ENCODE measurements at regions not wholly inside any gene's neighbourhood (a gene's known extent, or its start where the extent isn't known, plus 50 kb on each side); places are given as distances from the start of the nearest gene placed in this dataset.
"Not testable (repeated sequence)": the region's sequence is repeated elsewhere in the genome, so short reads cannot be mapped to it uniquely, and the experiment has no call there.

DNA sequence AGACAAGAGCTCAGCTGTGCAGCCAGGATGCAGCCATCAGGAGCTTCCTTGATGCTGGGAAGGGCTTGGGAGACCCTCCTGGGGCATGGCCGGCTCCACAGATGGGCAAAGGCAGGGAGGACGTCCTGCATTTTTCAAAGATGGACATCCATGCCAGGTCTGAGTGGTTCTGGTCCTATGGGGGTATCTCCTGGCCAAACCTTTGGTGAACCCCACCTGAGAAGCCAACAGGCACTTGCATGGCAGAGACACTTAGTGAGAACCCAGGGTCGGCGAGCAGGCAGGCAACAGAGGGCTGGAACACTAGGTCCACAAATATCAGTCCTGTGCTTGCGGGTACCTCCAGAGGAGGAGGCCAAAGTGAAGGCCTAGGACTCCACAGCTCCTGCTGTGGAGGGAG is 70.0 kb downstream of the KCTD15 start:
- DNase-seq (ENCODE audit: low read depth in 4 of 4, low spot score in 2 of 4), result no peak

DNA sequence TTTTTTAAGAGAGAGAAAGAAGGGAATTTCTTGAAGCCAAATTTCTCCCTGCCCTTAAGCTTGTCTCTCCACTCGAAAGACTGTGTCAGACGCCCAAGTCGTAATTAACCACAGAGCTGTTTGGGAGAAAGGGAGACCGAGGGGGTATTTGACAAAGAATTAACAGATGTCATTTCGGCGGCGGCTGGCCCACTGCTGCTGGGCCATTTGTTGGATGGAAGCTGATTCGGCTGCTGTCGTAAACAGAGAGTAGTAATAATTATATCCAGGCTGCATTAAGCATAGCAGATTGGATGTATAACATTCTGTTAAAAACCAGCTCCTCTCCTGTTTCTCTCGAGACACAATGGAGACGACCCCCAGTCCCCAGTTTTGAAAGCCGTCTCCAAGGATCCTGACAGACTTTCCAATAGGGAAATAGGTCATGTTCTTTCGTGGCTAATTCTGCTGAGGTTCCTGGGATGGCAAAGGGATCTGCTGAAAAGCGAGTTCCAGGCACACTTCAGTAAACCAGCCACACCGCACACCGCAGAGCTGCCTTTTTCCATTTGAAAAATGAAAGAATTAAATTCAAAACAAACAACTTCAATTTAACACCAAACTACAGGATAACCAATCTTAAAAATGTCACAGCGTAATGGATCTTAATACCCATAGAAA is 71.5 kb downstream of the KCTD15 start:
- no peak for DNase-seq (ENCODE audit: low read depth in 4 of 4, low spot score in 2 of 4)

DNA sequence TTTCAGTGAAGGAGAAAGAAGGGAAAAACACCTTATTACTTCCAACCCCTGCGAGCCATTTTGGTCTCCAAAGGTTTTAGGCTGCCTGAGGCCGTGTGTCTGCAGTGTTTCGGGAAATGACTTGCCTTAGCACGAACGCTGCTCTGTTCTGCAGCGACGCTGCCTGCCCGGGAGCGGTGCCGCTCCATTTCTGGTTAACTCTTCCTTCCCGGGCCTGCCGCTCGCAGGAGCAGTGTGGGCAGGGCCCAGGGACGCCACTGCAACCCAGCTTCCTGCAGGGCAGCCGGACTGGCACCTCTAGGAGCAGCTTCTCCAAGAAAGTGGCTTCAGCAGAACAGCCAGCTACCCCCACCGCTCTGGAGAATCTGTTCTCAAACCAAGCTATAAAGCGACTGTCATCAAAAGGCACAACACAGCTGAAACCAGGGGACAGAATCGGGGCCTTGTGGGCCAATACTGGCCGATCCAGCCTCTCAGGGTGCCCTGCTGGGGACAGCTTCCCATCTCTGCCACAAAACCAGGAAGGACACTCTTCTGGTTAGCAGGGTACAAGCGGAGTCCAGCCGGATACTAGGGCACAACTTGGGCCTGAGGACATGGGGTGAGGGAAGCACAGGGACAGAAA is 72.2 kb downstream of the KCTD15 start:
- DNase-seq (ENCODE audit: low read depth in 4 of 4, low spot score in 2 of 4), result no peak

DNA sequence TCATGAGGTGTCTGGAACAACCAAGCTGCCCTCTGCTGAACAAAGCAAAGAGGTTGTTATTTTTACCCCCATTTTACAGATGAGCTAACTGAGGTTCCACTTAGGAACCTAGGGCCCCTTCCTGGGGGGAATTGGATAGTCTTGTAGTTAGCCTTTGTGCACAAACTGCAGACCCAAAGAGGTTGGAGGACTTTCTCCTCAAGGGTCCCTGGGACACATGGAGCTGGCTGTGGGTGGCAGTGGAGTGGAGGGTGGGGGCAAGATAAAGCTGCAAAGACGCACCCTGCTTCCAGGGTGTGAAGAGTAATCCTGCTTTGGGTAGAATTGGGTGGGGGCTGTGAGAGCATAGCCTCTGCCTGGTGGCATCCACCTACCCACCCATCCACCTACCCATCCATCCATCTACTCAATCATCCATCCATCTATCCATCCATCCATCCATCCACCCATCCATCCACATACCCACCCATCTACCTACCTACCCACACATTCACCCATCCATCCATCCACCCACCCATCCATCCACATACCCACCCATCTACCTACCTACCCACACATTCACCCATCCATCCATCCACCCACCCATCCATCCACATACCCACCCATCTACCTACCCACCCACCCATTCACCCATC is 73.7 kb downstream of the KCTD15 start:
- DNase-seq (ENCODE audit: low read depth in 4 of 4, low spot score in 2 of 4), result not testable (repeated sequence)

DNA sequence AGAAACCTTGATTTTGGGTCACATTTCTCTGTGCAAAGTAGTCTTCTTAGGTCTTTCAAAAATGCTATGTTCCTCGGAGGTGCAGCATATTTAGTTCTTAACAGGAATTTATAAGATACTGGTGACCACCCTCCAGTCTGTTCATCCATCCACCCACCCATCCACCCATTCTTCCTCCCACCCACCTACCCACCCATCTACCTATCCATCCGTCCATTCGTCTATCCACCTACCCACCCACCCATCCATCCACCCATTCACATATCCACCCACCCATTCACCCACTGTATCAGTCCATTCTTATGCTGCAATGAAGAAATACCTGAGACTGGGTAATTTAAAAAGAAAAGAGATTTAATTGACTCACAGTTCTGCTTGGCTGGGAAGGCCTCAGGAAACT is 74.9 kb downstream of the KCTD15 start:
- DNase-seq (ENCODE audit: low read depth in 4 of 4, low spot score in 2 of 4), result no peak

DNA sequence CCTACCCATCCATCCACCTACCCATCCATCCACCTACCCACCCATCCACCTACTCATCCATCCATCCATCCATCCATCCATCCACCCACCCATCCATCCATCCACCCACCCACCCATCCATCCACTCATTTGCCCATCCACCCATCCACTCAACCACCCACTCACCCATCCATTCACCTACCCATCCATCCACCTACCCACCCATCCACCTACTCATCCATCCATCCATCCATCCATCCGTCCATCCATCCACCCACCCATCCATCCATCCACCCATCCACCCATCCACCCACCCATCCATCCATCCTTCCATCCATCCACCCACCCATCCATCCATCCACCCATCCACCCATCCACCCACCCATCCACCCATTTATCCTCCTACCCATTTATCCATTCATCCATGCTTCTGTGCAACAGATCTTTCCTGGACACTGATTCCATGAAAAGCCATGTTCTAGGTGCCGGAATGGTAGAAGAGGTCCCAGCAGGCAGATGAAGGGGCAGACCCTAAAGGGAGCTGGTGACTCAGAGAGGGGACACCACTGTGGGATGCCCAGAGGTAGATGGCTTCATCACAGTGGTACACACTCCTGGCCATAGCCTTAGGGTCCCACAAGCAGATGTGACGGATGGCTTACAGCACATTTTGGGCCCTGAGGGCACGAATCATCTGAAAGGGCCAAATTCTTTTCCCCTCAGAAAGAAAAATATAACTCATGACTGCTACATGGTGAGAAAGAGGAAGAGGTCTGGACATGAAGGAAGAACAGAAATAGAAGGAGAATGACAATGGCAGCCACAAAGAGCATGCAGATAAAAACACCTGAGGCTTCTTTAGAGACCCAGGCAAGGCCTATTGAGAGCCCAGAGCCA is 76.0 kb downstream of the KCTD15 start:
- DNase-seq (ENCODE audit: low read depth in 4 of 4, low spot score in 2 of 4), result no peak

DNA sequence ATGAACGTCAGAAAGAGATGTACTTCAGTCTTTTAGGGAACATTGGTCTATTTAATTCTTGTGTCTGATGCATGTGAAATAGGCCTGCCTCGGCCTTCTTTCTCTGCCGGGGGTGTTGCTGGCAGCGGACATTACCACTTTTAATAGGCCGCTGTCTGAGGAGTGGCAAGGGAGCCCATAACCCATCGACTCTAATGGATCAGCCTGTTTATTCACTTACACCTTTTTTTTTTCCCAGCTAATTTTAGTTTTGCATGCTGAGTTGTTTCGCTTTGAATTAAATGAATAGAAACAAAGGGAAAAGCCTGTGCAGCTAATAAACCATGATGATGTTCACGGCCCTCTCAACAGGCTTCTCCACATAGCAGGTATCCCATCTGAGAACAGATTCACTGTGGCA is 78.4 kb downstream of the KCTD15 start:
- DNase-seq (ENCODE audit: low read depth in 4 of 4, low spot score in 2 of 4), result no peak

DNA sequence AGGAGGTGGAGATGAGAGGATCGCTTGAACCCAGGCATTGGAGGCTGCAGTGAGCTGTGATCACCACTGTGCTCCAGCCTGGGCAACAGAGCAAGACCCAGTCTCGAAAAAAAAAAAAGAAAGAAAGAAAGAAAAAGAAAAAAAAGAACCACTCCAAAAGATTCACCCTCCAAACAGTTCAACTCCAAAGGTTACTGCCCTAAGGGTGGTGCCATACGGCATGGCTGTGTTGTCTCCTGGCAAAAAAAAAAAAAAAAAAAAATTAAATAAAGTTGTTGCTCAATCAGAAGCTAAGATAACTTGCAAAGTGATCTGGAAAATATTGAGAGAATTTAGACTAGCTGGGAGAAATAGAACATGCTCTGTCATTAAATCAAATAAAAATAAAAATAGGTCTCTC is 79.5 kb downstream of the KCTD15 start:
- DNase-seq (ENCODE audit: low read depth in 4 of 4, low spot score in 2 of 4), result no peak

DNA sequence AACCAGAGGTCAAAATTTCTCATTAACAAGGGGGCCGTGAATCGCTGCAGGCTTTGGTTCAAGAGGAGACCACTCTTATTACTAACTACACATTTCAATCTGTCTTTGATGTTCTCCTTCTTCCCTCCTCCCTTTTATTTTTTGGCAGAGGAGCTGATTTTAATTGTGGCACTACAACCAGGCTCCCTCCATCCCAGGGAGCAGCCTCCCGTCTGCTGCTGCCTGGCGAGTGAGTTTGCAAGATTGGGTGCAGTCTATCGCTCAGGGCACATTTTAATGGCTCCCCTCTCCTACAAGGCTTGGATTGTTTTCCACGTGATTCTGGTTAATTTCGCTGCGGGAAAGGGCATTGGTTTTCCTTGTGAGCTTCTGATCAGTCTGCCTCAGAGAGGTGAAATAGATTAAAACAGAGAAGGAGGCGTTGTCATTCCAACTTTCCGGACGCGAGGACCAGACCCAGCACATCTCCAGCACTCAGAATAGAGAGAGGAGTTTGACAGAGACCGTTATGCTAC is 81.4 kb downstream of the KCTD15 start:
- DNase-seq (ENCODE audit: low read depth in 4 of 4, low spot score in 2 of 4), result no peak

DNA sequence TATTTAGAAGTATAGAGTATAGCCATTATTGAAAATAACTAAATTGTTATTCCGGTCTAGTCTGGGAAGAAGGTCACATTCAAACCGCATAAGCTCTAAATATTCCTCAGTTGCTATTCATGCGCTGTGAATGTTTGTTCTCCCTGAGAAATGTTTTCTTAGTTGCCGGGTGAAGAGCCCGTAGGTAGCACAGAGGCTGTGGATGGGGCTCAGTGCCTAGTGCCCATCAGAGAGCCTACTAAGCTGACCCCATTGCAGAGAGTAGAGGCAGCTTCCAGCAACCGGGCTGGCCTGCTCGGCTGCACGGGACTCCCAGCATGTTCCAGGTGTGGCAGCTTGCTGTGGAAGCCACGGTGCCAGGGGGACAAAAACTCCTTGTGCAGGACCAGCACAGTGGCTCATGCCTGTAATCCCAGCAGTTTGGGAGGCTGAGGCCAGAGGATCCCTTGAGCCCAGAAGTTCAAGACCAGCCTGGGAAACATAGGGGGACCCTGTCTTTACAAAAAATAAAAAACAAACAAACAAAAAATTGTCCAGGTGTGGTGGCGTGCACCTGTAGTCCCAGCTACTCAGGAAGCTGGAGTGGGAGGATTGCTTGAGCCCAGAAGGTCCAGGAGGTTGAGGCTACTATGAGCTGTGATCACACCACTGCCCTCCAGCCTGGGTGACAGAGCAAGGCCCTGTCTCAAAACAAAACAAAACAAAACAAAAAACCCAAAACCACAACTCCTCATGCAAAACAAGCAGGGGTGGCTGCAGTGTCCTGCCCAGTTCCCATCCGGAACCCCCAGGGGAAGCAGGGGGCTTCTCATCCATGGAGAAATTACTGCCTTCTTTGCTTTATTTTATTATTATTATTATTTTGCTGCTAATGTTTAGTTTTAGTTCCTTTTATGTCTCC is 82.5 kb downstream of the KCTD15 start:
- DNase-seq (ENCODE audit: low read depth in 4 of 4, low spot score in 2 of 4), result no peak

DNA sequence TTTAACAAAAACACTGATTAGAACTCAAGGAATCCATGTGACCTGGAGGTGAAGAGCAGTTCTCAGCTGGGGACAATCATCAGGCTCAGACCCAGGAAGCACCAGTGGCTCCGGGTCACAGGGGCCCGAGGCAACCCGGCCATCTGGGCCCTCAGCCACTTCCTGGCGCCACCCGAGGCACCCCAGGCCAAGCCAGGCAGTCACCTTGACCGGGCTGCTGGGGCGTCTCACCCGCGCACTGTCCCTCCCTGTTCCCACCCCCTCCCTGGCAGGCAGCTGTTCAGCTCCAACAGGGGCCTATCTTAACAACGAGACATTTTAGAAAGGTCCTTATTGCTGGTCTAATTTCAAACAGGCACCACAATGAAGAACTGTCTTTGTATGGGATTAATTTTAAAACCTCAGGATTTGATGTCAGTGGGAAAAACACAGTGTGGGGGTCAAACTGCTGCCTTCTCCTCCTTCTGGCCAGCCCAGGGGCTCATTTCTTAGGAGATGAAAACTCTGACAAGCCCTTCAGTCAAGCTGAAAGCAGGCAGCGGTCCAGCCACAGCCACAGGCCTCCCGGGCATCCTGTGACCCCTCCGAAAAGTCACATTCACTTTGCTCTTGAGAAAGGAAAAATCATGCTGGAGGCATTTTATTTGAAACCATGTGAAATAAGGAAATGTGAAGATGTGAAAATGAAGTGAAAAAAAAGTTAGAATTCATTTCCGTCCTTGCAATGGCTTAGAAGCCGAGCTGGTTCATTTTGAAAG is 83.3 kb downstream of the KCTD15 start:
- no peak for DNase-seq (ENCODE audit: low read depth in 4 of 4, low spot score in 2 of 4)

DNA sequence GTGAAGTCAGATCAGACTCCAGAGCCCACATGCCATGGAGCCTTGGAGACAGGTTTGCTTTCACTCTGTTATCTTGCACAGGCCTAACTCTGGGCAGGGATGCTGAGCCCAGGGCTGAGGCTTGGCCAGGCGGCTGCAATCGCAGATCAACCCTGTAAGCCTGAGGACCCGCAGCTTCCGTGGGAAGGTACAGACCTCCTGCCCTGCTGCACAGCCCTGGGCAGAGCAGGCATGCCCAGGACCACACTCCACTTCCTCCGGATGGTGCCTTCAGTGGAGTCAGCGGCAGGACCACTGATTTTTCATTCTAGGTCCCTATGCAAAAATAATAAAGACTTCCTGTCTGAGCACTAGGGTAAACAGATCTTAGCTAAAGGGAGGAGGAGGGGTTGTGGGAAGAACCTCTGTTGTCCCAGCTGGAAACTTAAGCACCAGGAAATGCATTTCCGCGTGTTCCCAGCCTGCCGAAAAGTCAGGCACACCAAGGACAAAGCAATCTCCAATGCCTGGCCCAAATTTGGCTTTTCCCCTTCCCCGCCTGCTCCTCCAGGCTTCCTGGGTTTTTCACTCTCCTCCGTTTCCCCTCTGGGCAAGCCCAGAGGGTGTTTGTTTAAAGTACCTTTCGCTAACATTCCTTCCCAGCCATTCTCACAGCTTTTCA is 87.3 kb downstream of the KCTD15 start:
- no peak for DNase-seq (ENCODE audit: low read depth in 4 of 4, low spot score in 2 of 4)

DNA sequence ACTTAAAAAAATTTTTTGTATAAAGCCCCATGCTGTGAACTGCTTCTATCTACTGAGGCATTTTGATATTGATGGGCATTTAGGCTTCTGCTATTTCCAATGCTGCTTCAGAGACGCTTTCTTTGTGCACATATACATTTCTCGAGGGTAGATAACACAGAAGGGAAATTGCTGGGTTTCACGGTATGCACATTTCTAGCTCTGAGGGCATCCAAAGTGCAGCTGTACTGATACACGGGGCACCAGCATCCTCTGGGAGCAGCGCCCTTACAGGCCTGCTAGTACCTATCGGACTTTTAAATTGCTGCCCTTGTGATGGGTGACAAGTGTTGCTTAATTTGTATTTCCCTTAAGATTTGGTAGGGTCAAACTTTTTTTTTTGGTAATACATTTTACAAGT is 88.6 kb downstream of the KCTD15 start:
- no peak for DNase-seq (ENCODE audit: low read depth in 4 of 4, low spot score in 2 of 4)

DNA sequence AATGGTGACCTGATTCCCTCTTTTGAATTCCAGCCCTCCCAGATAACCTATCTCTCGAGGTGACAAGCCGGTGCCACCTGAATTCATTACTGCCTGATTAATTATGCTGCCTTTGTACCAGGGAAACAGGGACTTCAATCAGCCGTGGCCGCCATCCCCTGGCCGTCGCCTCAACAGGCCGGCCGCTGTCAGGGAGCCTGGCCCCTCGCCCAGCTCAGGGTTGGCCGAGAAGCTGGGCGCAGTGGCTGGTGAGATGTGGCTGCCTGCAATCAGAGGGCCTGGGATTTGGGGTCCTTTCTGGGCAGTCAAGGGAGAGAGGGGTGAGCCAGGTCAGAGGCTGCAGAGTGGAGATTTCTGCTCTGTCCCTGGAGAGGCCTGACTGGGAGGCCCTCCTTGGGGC is 91.2 kb downstream of the KCTD15 start:
- DNase-seq (ENCODE audit: low read depth in 4 of 4, low spot score in 2 of 4), result no peak

DNA sequence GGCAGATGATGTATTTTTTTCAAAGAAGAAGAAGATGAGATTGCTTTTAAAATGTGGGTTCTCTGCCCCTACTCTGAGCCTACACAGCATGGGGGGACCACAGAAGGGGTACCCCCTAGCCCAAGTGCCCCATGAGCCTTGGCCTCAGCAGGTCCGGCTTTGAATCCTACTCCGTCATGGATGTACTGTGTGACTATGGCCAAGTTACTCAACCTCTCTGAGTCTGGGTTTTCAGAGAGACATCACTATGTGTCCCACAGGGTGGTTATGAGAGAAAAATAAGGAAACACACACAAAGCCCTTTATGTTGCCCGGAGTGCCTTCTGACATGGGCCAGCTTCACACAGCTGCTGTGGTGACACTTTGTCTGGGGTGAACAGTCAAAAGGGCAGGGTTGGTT is 92.0 kb downstream of the KCTD15 start:
- no peak for DNase-seq (ENCODE audit: low read depth in 4 of 4, low spot score in 2 of 4)

DNA sequence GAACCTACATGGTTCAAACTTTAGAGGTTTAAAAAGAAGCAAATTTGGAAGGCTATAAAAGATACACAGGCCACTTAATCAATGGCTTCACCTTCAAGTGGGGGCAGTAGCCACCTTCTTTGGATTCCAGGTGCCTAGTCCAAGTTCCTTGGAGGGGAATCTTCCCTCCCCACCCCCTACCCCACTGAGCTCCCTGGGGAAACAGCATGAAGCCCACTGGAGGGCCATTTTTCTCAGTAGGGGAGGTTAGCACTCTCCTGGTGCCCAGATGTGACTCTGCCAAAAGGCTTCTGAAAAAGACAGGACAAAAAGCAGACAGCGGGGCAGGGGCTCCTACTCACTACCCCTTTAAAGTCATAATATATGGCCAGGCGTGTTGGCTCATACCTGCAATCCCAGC is 93.9 kb downstream of the KCTD15 start:
- no peak for DNase-seq (ENCODE audit: low read depth in 4 of 4, low spot score in 2 of 4)

DNA sequence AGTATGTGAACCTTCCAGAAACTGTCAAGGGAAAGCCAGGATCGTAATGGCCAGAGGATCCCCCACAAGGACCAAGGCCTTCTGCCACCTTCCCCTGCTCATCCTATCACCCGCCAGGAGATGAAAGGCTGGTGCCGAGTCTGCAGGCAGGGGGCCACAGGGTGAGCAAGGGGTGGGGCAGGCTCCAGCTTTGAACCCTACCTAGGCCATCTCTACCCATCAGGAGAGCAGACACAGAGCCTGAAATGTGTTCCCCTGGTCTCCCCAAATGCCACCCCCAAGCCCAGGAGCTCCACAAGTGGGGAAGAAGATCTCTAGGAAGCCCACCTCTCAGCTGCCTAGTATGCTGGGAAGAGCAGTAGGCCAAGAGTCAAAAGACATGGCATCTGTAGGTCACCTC is 95.1 kb downstream of the KCTD15 start:
- no peak for DNase-seq (ENCODE audit: low read depth in 4 of 4, low spot score in 2 of 4)

DNA sequence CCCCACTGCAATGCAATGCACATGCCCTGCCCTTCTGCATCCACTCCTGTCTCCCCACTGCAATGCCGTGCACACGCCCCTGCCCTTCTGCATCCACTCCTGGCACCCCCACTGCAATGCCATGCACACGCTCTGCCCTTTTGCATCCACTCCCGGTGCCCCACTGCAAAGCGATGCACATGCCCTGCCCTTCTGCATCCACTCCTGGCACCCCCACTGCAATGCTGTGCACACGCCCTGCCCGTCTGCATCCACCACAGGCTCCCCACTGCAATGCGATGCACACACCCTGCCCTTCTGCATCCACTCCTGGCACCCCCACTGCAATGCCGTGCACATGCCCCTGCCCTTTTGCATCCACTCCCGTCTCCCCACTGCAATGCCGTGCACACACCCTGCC is 98.1 kb downstream of the KCTD15 start:
- no peak for DNase-seq (ENCODE audit: low read depth in 4 of 4, low spot score in 2 of 4)

DNA sequence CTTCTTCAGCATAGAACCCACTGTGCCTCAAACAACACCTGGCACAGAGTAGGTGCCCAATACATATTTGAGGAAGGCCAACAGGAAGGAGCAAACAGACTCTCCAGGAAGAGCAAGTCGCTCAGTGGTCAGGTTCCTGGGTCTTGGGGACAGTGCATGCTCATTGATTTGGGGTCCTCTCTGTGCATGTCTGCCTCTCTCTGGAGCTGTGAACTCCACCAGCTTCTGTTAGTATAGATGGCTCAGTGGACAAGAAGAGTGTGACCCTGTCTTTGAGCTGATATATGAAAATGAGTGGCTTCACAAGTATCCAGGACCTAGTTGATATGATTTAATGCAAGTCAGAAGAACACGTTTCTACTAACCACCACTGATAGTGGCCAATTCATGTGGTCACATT is 98.7 kb downstream of the KCTD15 start:
- no peak for DNase-seq (ENCODE audit: low read depth in 4 of 4, low spot score in 2 of 4)

Measured in left renal cortex interstitium (tissue), 4 donors.